ENCODE measurements at regions not wholly inside any gene's neighbourhood (a gene's known extent, or its start where the extent isn't known, plus 50 kb on each side); places are given as distances from the start of the nearest gene placed in this dataset.

DNA sequence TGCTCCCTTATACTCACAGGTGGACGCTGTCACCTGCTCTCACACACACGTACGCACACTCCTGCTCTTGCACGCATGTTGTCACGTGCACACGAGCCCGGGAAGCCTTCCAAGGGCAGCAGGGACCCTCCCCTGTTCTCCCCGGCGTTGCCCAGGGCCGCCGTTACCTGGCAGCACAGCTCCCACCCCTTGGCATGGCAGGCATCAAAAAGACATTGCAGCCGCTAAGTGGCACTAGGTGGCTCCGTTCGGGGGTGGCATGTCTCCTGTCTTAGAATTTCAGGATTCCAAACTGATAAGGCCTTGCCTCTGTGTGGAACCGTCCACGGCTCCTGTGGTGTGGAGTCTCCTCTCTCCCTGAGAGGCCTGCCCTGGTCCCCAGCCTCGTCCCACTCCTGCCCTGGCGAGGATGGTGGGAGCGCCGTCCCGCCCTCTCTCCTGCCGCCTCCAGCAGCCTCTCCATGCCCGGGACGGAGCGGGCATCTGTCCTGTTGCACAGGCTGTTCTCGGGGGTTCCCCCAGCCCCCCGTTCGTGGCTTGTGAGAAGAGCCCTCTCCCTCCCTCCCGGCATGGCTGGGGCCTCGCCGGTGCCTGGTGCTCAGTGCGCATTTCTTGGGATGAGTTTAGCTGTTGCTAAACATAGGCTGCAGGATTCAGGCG lies 126.7 kb upstream of the GSE1 start:
- no peak overlapping the region for H2BK15ac ChIP-seq (ENCODE audit: low read depth, low read length)
- no peak overlapping the region for H2BK5ac ChIP-seq (ENCODE audit: insufficient read length, low read length)
- Mint-ChIP-seq H3K36me3 (ENCODE audit: insufficient read depth in 1 of 3, low read depth in 3 of 3) (no peaks in the 10 kb centered on the region), H3K4me1 (peaks cover 4 to 12% of the 10 kb centered on the region in 2 experiments), H3K27ac (peak overlapping the region in 1 of 3 experiments; percentile 88; a peak in 1 of 7 replicates), H3K27me3 (ENCODE audit: low read depth) (peaks cover 7% of the 10 kb centered on the region), H3K9me3 (no peaks in the 10 kb centered on the region), H3K4me3 (no peak overlapping the region)
- no peak overlapping the region for H3K18ac ChIP-seq (ENCODE audit: insufficient read length, low read depth, low read length)
- H2BK20ac ChIP-seq (ENCODE audit: low read depth, low read length, poor library complexity, severe bottlenecking): no peak overlapping the region
- H3K27me3 ChIP-seq (ENCODE audit: insufficient read depth, low read length): no peaks in the 10 kb centered on the region
- no peak for TF ChIP-seq CTCF (conservative IDR thresholded peaks at IDR 0.05)
- no peaks in the 10 kb centered on the region for H3K79me1 ChIP-seq (ENCODE audit: insufficient read depth, low read depth, low read length, poor library complexity, severe bottlenecking)
- DNase-seq: no peak
- no peak overlapping the region for H2AK5ac ChIP-seq (ENCODE audit: insufficient read length, low read length)
- H3K14ac ChIP-seq (ENCODE audit: insufficient read depth, low read length): no peak overlapping the region; the same call in 1 of the 2 replicates
- H3K23ac ChIP-seq (ENCODE audit: insufficient read length, low read depth, low read length): no peak overlapping the region
- H2BK12ac ChIP-seq (ENCODE audit: insufficient read length, low read depth, low read length): no peak overlapping the region
- no peaks in the 10 kb centered on the region for H3K79me2 ChIP-seq (ENCODE audit: insufficient read depth, low read length)
- no peak overlapping the region for H3K4me2 ChIP-seq (ENCODE audit: insufficient read depth, insufficient read length, low read length)
- H4K20me1 ChIP-seq (ENCODE audit: control insufficient read depth, insufficient read depth, insufficient read length): peaks cover 2% of the 10 kb centered on the region
- H2BK120ac ChIP-seq (ENCODE audit: low read depth, low read length, poor library complexity, severe bottlenecking): no peak overlapping the region
- H3K56ac ChIP-seq (ENCODE audit: insufficient read length, low read depth, low read length): no peak overlapping the region
- no peaks in the 10 kb centered on the region for H3K9me3 ChIP-seq (ENCODE audit: control insufficient read depth, low read depth, low read length)
- H4K5ac ChIP-seq (ENCODE audit: insufficient read length, low read depth, low read length): no peak overlapping the region
- H3K23me2 ChIP-seq (ENCODE audit: insufficient read length, low read depth, low read length, poor library complexity, severe bottlenecking): peaks cover 2% of the 10 kb centered on the region
- WGBS (ENCODE audit: extremely low coverage, insufficient read length, low lambda C conversion rate): no CpG with 5 or more reads among the region's 33 CpGs
- no peaks in the 10 kb centered on the region for H3K4me1 ChIP-seq (ENCODE audit: insufficient read depth, low read length)
- no peak overlapping the region for H3K27ac ChIP-seq (ENCODE audit: insufficient read length, low read depth, low read length)
- no peak overlapping the region for H2AFZ ChIP-seq (ENCODE audit: low read length)
- no peak overlapping the region for H4K91ac ChIP-seq (ENCODE audit: insufficient read length, low read depth, low read length)
- no peak overlapping the region for H3K9ac ChIP-seq (ENCODE audit: extremely low read depth, insufficient read length, low read length)
- H4K8ac ChIP-seq (replicated peaks; ENCODE audit: insufficient read length, low read depth, low read length): no peak overlapping the region
- no peak overlapping the region for H3T11ph ChIP-seq (ENCODE audit: low read length)
- H3K4ac ChIP-seq (ENCODE audit: low read depth, low read length): no peak overlapping the region

Data from H9 (cell line).